ENCODE measurements at regions not wholly inside any gene's neighbourhood (a gene's known extent, or its start where the extent isn't known, plus 50 kb on each side); places are given as distances from the start of the nearest gene placed in this dataset.

GRCh38 chr13:60347174-60347573 is 49.8 kb upstream of the TDRD3 start:
- 58 to 74% methylated on average over 3 of the region's 3 CpGs for WGBS, 2 donors
- Histone ChIP-seq H3K27ac (ENCODE audit: low read depth in 2 of 2, low read length in 1 of 2) (no peak overlapping the region), H3K27me3 (ENCODE audit: control insufficient read depth in 1 of 2, insufficient read depth in 2 of 2, low read length in 2 of 2) (no peaks in the 10 kb centered on the region), H3K36me3 (ENCODE audit: control insufficient read depth in 2 of 2, insufficient read depth in 2 of 2, low read length in 1 of 2) (no peaks in the 10 kb centered on the region), H3K9me3 (ENCODE audit: control insufficient read depth in 2 of 2, insufficient read depth in 1 of 2, low read depth in 1 of 2, low read length in 1 of 2) (no peaks in the 10 kb centered on the region), H3K4me3 (ENCODE audit: low read depth in 1 of 2, low read length in 2 of 2) (no peak overlapping the region), H3K4me1 (ENCODE audit: control insufficient read depth in 2 of 2, insufficient read depth in 2 of 2, low read length in 1 of 2) (no peaks in the 10 kb centered on the region)

Data from esophagus (tissue), 2 donors.